Loucy (cell line): ENCODE measurements at regions not wholly inside any gene's neighbourhood (a gene's known extent, or its start where the extent isn't known, plus 50 kb on each side); places are given as distances from the start of the nearest gene placed in this dataset.

Experiments
- H2AFZ ChIP-seq: fragments of 200-600 bp; sonication (generic); 2 replicates; pipeline ENCODE4 v1.6.0; 2016; ENCODE audit warnings: antibody characterized with exemption, mild to moderate bottlenecking, low read length, moderate library complexity
- H3F3A ChIP-seq: fragments of 200-600 bp; 2 replicates; pipeline ENCODE4 v1.6.0; 2016; ENCODE audit warnings: antibody characterized with exemption, low read depth, mild to moderate bottlenecking
- H3K27me3 ChIP-seq: fragments of 200-600 bp; sonication (generic); 2 replicates; pipeline ENCODE4 v1.6.1; 2014; ENCODE audit warnings: low read length, mild to moderate bottlenecking; ENCODE audit not compliant: insufficient read depth, poor library complexity, severe bottlenecking
- H3K36me3 ChIP-seq: fragments of 200-600 bp; sonication (generic); 2 replicates; pipeline ENCODE4 v1.6.1; 2016; ENCODE audit warnings: low read length; ENCODE audit not compliant: insufficient read depth
- H3K4me1 ChIP-seq: fragments of 200-600 bp; sonication (generic); 2 replicates; pipeline ENCODE4 v1.5.1; 2014; ENCODE audit warnings: low read length, mild to moderate bottlenecking; ENCODE audit not compliant: insufficient read depth, poor library complexity, severe bottlenecking
- H3K4me2 ChIP-seq: fragments of 200-600 bp; sonication (generic); 2 replicates; pipeline ENCODE4 v1.6.0; 2014; ENCODE audit warnings: antibody characterized with exemption, low read length, low read depth, mild to moderate bottlenecking; ENCODE audit not compliant: poor library complexity, severe bottlenecking
- H3K4me3 ChIP-seq: fragments of 200-600 bp; sonication (generic); 2 replicates; pipeline ENCODE4 v1.5.1; 2014; ENCODE audit warnings: low read length, mild to moderate bottlenecking, mixed read lengths; ENCODE audit not compliant: poor library complexity, severe bottlenecking
- H3K79me2 ChIP-seq: fragments of 200-600 bp; sonication (generic); 2 replicates; pipeline ENCODE4 v1.6.1; 2014; ENCODE audit warnings: low read length; ENCODE audit not compliant: insufficient read depth
- H3K9ac ChIP-seq: fragments of 200-600 bp; sonication (generic); 2 replicates; pipeline ENCODE4 v1.6.0; 2014; ENCODE audit warnings: mild to moderate bottlenecking, low read depth, low read length, moderate library complexity; ENCODE audit not compliant: poor library complexity, severe bottlenecking
- H3K9me2 ChIP-seq: fragments of 200-600 bp; sonication (generic); replicated peaks from 2 replicates; pipeline ENCODE4 v1.6.1; 2016; ENCODE audit warnings: low read depth, low read length, mixed read lengths
- H3K9me3 ChIP-seq: fragments of 200-600 bp; sonication (generic); 2 replicates; pipeline ENCODE4 v1.6.1; 2014; ENCODE audit warnings: mild to moderate bottlenecking, antibody characterized with exemption, low read length, low read depth; ENCODE audit not compliant: insufficient read depth
- H4K20me1 ChIP-seq: fragments of 200-600 bp; sonication (generic); 2 replicates; pipeline ENCODE4 v1.6.0; 2014; ENCODE audit warnings: antibody characterized with exemption, low read length, mild to moderate bottlenecking; ENCODE audit not compliant: insufficient read depth, poor library complexity, severe bottlenecking
- EZH2phosphoT487 ChIP-seq: fragments of 200-600 bp; IDR thresholded peaks from 2 replicates; pipeline ENCODE4 v1.6.1; 2018; ENCODE audit warnings: antibody characterized with exemption, mild to moderate bottlenecking, moderate library complexity, borderline replicate concordance
- TF ChIP-seq, protein P1 (sequence below): fragments of 200-600 bp; sonication (generic); conservative IDR thresholded peaks from 2 replicates; pipeline ENCODE4 v1.5.1; 2014; ENCODE audit warnings: mild to moderate bottlenecking, antibody characterized with exemption, low read length

- Histone ChIP-seq H3K4me2 (no peak overlapping the region), H3K9me3 (no peaks in the 10 kb centered on the region), H2AFZ (no peak overlapping the region), H3K4me1 (no peaks in the 10 kb centered on the region), H3K79me2 (no peaks in the 10 kb centered on the region), H3K36me3 (no peaks in the 10 kb centered on the region), H3F3A (no peaks in the 10 kb centered on the region), H3K4me3 (no peak overlapping the region), H4K20me1 (no peaks in the 10 kb centered on the region), H3K27me3 (no peaks in the 10 kb centered on the region), H3K9me2 (no peaks in the 10 kb centered on the region), H3K9ac (no peak overlapping the region)
- TF ChIP-seq EZH2phosphoT487, result no peak
- TF ChIP-seq, protein P1, sequence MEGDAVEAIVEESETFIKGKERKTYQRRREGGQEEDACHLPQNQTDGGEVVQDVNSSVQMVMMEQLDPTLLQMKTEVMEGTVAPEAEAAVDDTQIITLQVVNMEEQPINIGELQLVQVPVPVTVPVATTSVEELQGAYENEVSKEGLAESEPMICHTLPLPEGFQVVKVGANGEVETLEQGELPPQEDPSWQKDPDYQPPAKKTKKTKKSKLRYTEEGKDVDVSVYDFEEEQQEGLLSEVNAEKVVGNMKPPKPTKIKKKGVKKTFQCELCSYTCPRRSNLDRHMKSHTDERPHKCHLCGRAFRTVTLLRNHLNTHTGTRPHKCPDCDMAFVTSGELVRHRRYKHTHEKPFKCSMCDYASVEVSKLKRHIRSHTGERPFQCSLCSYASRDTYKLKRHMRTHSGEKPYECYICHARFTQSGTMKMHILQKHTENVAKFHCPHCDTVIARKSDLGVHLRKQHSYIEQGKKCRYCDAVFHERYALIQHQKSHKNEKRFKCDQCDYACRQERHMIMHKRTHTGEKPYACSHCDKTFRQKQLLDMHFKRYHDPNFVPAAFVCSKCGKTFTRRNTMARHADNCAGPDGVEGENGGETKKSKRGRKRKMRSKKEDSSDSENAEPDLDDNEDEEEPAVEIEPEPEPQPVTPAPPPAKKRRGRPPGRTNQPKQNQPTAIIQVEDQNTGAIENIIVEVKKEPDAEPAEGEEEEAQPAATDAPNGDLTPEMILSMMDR, result no peak
Measured at GRCh38 chr22:35206889-35207288, 50.4 kb upstream of the HMGXB4 start.
